ENCODE measurements at regions not wholly inside any gene's neighbourhood (a gene's known extent, or its start where the extent isn't known, plus 50 kb on each side); places are given as distances from the start of the nearest gene placed in this dataset.
"Not testable (repeated sequence)": the region's sequence is repeated elsewhere in the genome, so short reads cannot be mapped to it uniquely, and the experiment has no call there.

GRCh38 chr9:78676009-78676408 is 379.1 kb downstream of the PSAT1 start:
- no peak for FAIRE-seq

- FAIRE-seq = no peak
Measured at GRCh38 chr9:78676623-78677022, 379.7 kb downstream of the PSAT1 start.

- FAIRE-seq = no peak
Measured at GRCh38 chr9:78677326-78677725, 380.4 kb downstream of the PSAT1 start.

GRCh38 chr9:78678877-78679276 is 382.0 kb downstream of the PSAT1 start:
- FAIRE-seq = no peak

- no peak for FAIRE-seq
Measured at GRCh38 chr9:78680196-78680595, 383.3 kb downstream of the PSAT1 start.

- FAIRE-seq = no peak
Measured at GRCh38 chr9:78682216-78682615, 385.3 kb downstream of the PSAT1 start.

GRCh38 chr9:78685471-78685870 is 388.5 kb downstream of the PSAT1 start:
- FAIRE-seq = no peak

DNA sequence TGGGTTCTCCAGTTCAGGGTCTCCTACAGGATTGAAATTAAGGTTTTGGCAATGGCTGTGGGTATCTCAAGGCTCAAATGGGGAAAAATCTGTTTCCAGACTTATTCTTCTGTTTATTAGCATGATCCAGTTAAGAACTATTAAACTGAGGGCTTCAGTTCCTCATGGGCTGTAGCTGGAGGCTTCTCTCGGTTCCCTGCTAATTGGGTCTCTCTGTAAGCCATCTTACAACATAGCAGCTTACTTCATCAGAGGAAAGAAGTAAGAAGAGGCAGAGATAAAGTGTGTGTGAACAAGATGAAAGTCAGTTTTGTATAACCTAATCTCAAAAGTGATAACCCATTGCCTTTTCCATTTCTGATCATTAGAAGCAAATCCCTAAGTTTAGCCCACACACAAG is 391.9 kb downstream of the PSAT1 start:
- no peak for FAIRE-seq

DNA sequence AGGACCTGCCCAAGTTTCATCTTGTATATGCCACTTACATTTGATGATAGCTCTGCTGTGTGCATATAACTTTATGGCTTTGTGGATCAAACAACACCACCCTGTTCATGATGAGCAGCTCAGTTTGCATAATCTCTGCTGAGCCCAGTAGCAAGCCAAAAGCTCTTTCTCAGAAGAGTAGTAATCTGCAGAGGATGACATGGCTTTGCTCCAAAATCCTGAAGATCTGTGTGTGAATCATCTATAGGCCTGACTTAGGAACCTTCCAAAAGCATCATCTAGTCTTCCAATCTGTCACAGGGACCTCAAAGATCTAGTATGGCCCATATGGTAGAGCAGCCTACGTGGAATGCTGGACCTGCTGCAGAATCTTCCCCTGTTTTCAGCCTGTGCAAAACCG is 394.6 kb downstream of the PSAT1 start:
- no peak for FAIRE-seq

DNA sequence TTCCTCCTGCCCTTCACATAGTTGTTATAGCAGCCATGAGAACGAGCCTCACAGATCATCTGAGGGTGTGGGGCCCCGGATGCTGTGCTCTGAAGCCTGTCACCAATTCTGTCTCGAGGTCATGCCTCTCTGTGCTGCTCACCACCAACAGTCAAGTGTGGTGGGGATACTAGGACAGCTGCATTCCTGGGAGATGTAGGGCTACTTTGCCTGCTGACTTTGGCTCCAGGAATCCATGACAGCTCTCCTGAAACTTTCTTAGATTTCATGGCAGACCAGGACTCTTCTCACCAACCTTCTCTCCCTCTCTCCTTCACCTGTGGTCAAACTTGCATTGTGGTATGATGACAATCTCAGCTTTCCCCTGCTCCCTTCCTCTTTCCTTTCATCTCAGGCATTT is 395.9 kb downstream of the PSAT1 start:
- FAIRE-seq = no peak

DNA sequence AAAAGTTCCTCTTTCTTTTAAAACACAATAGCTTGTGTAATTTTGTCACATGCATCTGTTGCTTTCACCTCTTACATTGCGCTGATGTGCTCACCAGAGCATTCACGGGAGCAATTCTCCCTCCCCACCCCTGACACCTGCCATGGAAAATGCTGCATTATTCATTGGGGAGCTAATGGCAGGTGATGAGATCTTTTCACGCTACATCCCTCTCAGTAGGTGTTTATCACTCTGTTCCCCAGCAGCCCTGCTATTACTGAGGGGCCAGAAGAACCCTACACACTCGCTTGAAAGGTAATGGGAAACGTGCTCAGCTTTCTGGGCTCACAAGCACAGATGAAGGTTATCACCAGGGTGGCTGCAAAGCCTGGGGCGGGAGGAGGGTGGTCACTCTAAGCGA is 398.0 kb downstream of the PSAT1 start:
- FAIRE-seq = no peak

DNA sequence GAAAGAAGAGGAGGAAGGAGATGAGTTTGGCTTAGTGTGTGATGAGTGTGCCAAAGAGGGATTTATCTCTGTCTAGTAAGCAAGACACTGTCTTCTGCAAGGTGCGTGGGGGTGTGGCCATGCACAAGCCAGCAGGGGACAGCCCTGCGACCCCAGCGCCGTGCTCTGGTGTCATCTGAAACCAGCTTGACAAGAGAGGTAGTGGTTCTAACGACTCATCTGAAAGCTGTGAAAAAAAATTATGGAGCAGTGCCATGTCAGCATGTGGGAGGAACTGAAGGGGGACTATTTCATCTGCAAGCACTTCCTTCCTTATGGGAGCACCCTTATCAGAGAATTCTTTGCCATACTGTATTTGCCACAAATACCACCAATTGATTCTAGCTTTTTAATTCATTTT is 398.6 kb downstream of the PSAT1 start:
- FAIRE-seq = no peak

GRCh38 chr9:78697618-78698017 is 400.7 kb downstream of the PSAT1 start:
- no peak for FAIRE-seq

DNA sequence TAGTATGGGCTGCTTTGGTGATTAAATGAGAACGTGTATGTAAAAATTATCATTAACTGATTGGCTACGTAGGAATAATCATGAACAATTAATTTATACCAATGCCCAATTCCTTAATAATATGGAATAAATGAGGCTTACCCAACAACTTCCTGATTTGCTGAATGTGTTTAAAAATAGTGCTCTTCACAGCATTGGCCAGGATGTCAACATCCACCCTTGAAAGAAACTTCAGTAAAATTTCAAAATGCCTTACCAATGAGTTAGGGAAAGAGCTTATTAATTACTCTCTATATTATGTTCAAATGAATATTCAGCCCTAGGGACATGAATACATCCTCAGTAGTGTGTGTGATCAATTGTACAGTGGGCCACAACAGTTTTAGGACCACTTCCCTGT is 401.4 kb downstream of the PSAT1 start:
- no peak for FAIRE-seq

- not testable (repeated sequence) for FAIRE-seq
Measured at GRCh38 chr9:78699217-78699616, 402.3 kb downstream of the PSAT1 start.

DNA sequence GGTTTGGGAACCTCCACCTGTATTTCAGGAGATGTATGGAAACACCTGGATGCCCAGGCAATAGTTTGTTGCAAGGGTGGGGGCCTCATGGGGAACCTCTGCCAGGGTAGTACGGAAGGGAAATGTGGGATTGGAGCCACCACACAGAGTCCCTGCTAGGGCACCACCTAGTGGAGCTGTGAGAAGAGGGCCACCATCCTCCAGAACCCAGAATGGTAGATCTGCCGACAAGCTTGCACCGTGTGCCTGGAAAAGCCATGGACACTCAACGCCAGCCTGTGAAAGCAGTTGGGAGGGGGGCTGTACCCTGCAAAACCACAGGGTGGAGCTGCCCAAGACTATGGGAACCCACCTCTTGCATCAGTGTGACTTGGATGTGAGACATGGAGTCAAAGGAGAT is 407.2 kb downstream of the PSAT1 start:
- FAIRE-seq = not testable (repeated sequence)

GRCh38 chr9:78707080-78707479 is 410.2 kb downstream of the PSAT1 start:
- no peak for FAIRE-seq

DNA sequence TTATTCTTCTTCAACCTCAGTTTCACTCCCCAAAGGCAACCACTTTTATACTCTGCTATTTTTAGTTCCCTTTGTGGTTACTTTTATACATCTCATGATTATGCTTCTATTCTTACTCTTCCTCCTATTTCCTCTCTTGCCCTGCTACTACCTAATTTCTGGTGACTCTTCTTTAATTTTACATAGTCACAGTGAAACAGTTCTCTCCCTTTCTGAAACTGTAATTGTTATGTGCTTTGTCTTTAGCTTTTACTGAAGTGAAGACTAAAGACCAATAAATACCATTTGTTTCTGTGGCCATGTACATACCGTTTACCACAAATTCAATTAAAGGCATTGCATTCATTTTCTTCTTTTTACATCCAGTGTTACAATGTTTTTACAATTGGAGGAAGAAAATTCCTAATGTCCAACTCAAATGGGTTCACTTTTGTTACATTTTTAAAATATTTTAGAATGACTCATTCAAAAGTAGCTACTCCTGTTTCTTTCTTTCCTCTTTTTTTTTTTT is 410.6 kb downstream of the PSAT1 start:
- FAIRE-seq = no peak

DNA sequence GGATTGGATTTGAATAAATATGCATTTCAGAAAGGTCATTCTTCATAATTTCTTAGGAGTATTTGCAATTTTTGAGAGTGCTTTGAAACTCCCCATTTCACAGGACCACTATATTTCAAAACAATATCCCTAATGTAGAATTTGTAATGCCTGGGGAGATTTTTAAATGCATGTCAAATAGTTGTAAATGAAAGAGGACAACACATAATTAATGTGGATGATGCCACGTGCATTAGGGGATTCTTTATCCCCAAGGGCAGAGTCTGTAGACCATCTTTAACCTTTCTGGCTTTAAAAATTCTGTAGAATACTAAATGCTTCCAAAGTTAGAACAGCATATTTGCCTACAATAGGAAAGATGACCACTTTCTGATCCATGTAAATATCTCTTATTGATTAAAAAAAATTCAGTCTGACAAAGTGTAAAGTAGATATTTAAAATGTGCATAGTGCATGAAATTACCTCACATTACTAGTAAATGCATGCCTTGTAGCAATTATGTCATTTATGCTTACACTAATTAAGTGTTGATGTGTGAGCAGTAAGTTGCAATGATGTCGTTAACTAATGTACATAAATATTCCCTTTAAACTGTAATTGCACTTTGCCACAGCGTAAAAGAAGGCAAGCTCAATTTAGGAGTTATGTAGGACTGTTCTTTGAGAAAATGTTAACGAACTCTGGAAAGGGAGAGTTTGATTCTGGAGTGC is 416.1 kb downstream of the PSAT1 start:
- no peak for FAIRE-seq

DNA sequence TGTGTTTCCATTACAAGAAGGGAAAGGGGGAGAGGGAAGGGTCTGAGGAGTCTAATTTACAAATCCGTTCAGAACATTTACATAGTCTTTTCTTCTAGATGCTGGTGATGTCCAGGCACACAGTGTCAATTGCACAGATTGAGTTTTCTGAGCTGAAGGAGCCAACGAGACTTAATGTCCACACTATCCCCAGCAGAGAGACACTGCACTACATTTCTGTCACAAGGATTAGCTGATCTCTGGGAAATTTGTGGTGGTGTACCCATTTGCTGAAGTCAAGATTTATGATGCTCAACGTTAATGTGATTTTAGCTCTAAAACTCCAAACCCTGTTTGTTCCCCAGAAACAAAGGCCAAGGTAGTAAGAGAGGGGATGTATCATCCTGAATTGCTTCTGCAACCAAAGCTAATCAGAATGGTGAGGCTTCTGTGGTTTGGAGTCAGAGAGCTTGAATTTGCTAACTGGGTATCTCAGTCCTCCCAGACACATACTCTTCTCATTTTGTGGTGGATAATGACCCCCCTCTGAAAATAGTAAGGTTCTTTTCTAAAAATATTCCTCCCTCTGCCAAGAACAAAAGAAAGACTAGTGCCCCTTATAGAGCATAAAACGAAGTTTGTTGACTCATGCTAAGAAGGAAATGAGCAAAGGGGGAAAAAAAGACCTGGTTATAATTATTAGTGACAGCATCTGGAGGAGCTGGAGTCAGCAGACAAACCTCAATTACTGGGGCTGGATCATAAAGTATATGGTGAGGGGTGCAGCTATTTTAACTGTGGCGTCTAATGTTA is 416.9 kb downstream of the PSAT1 start:
- FAIRE-seq = no peak

- FAIRE-seq = no peak
Measured at GRCh38 chr9:78714576-78714975, 417.7 kb downstream of the PSAT1 start.

DNA sequence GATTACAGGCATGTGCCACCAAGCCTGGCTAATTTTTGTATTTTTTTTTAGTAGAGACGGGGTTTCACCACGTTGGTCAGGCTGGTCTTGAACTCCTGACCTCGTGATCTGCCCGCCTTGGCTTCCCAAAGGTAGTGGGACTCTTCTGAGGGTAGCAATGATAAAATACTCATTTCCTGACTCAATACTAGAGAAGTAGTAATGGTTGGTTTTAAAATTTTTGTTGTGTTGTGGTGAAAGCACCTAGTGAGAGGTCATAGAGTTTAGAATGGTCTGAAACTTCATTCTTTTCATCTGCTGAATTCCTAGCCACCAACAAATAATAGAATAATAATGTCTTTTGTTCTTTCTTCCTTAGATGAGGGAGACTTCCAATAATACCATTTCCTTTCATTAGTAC is 422.1 kb downstream of the PSAT1 start:
- FAIRE-seq = not testable (repeated sequence)

DNA sequence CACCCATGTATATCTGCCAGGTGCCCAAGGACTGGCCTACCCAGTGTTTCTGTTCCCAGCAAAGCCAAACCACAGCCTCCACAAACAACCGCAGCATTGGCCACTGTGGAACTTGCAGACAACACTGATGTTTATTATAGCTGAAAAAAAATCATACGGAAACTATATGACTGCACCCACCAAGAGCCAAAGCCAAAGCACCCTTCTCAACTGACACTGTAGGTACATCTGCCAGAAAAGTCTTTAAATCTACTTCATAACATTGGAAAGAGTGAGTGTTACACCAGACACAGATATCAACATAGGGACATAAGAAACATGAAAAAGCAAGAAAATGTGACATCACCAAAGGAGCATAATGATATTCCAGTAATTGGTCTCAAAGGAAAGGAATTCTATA is 428.0 kb downstream of the PSAT1 start:
- no peak for FAIRE-seq

DNA sequence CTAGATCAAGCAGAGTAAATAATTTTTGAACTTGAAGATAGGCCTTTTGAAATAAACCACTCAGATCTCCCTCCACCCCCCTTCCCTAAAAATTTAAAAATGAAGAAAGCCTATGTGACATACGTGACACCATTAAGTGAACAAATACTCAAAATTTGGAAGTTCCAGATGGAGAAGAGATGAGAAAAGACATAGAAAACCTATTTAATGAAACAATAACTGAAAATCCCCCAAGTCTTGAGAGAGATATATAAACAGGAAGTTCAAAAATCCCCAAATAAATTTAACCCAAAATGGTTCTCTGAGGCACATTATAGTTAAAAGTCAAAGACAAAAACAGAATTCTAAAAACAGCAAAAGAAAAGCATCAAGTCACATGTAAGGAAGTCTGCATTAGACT is 428.6 kb downstream of the PSAT1 start:
- no peak for FAIRE-seq
